Caco-2 (cell line): ENCODE measurements at regions not wholly inside any gene's neighbourhood (a gene's known extent, or its start where the extent isn't known, plus 50 kb on each side); places are given as distances from the start of the nearest gene placed in this dataset.

ENCODE experiments used
- BruUV-seq: library from RNA; stranded (reverse); fragments of 400-500 nt; replicated peaks from 2 replicates; lab custom pipeline; 2021; lab: Mats Ljungman, UMichigan
- CTCF ChIA-PET: fragments of 300-600 bp; sonication (Branson Sonifier 250); formaldehyde crosslinking; loops from one replicate; lab custom pipeline; 2022; ENCODE audit warnings: antibody characterized with exemption; lab: Charles Lee
- POLR2A ChIA-PET: fragments of 300-600 bp; sonication (Branson Sonifier 250); formaldehyde crosslinking; loops from one replicate; lab custom pipeline; 2022; ENCODE audit warnings: antibody characterized with exemption; lab: Charles Lee
- DNase-seq, 2 experiments: peaks; one replicate each; pipeline versions ENCODE4 v3.0.0 to v3.0.0-alpha.2; 2020 to 2022
- H3K27me3 ChIP-seq: replicated peaks from 2 replicates; pipeline ENCODE4 v1.6.0; 2011; ENCODE audit warnings: low read length; ENCODE audit not compliant: control insufficient read depth, insufficient read depth
- H3K36me3 ChIP-seq: 2 replicates; pipeline ENCODE4 v1.5.1; 2011; ENCODE audit warnings: low read length; ENCODE audit not compliant: control insufficient read depth, insufficient read depth
- H3K4me1 ChIP-seq: fragments of 250-450 bp; sonication (Bioruptor Pico); 2 replicates; pipeline ENCODE4 v1.5.1; 2020; ENCODE audit warnings: mild to moderate bottlenecking
- H3K4me3 ChIP-seq: 2 replicates; pipeline ENCODE4 v1.5.1; 2011; ENCODE audit warnings: low read depth, mild to moderate bottlenecking, control low read depth, low read length
- H3K9me3 ChIP-seq: fragments of 250-450 bp; sonication (Bioruptor Pico); 2 replicates; pipeline ENCODE4 v1.5.1; 2020; ENCODE audit warnings: mild to moderate bottlenecking, moderate library complexity
- H3K27ac Mint-ChIP-seq: one replicate; pipeline ENCODE4 v1.8.0; 2022; ENCODE audit warnings: mixed read lengths; ENCODE audit not compliant: unreplicated experiment
- H3K27me3 Mint-ChIP-seq: one replicate; pipeline ENCODE4 v1.8.0; 2022; ENCODE audit warnings: mixed read lengths; ENCODE audit not compliant: insufficient read depth, unreplicated experiment
- H3K36me3 Mint-ChIP-seq: one replicate; pipeline ENCODE4 v1.8.0; 2022; ENCODE audit warnings: mild to moderate bottlenecking, mixed read lengths; ENCODE audit not compliant: insufficient read depth, unreplicated experiment
- H3K4me1 Mint-ChIP-seq: one replicate; pipeline ENCODE4 v1.8.0; 2022; ENCODE audit warnings: low read depth, mixed read lengths; ENCODE audit not compliant: unreplicated experiment
- H3K4me3 Mint-ChIP-seq: one replicate; pipeline ENCODE4 v1.8.0; 2022; ENCODE audit warnings: mild to moderate bottlenecking, moderate library complexity, mixed read lengths; ENCODE audit not compliant: unreplicated experiment
- H3K9me3 Mint-ChIP-seq: one replicate; pipeline ENCODE4 v1.8.0; 2022; ENCODE audit warnings: mixed read lengths; ENCODE audit not compliant: unreplicated experiment
- intact Hi-C: fragments of 100-400 bp; cut with micrococcal nuclease; formaldehyde crosslinking; loops from one replicate; pipeline ENCODE4 v1.10.0; 2022; ENCODE audit not compliant: unreplicated experiment
- TF ChIP-seq, protein P1 (sequence below), 2 experiments: fragments of 200-600 bp in 1 of 2; IDR thresholded peaks; 1 replicate in 1 of 2; 2 replicates in 1 of 2; pipeline versions ENCODE4 v1.5.1 to v1.8.0; 2011 to 2022; ENCODE audit warnings: antibody characterized with exemption in 1 of 2, control low read depth in 1 of 2, inconsistent platforms in 1 of 2, low read depth in 1 of 2, low read length in 1 of 2, mild to moderate bottlenecking in 1 of 2, moderate library complexity in 1 of 2; ENCODE audit not compliant: insufficient read depth in 1 of 2, severe bottlenecking in 1 of 2, unreplicated experiment in 1 of 2

DNA sequence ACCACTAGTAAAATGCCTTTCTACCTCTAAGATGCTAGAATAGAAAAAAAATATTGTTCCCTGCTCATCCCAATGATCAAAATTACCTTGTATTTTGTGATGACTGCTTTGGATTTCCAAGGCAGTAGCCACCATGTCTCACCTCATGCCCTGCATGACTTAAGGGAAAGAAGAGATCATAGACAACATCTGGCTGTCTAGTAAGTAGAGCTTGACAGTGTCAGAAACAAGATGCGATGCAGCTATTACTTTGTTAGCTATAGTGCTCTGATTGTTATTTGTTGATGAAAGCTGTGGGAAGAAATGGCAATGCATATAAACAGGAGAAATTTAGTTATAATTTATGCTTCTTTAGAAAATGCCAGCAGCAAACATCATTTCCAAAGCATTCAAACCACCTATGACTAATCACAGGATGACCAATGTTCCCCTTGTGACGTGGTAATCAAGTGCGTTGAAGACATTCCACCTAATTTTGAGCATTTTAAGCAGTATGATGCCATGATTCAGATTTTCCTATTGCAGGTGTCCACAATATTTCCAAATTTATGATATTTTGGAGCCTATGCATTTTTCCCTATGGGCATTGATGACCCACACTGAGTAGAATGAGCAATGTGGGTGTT is 308.3 kb downstream of the KCNRG start:
- no peaks in the 10 kb centered on the region for H3K27me3 Mint-ChIP-seq
- Histone ChIP-seq H3K36me3 (no peaks in the 10 kb centered on the region; the same call in 1 of the 2 replicates), H3K9me3 (no peaks in the 10 kb centered on the region), H3K27me3 (no peaks in the 10 kb centered on the region), H3K4me1 (peaks cover 40% of the 10 kb centered on the region), H3K4me3 (no peak overlapping the region)
- H3K4me1 Mint-ChIP-seq, result peaks cover 45% of the 10 kb centered on the region
- H3K27ac Mint-ChIP-seq, result no peak overlapping the region
- POLR2A ChIA-PET, result no interaction called here
- DNase-seq, result no peak
- peaks cover 5% of the 10 kb centered on the region for H3K36me3 Mint-ChIP-seq
- no peak overlapping the region for H3K4me3 Mint-ChIP-seq
- TF ChIP-seq, protein P1, sequence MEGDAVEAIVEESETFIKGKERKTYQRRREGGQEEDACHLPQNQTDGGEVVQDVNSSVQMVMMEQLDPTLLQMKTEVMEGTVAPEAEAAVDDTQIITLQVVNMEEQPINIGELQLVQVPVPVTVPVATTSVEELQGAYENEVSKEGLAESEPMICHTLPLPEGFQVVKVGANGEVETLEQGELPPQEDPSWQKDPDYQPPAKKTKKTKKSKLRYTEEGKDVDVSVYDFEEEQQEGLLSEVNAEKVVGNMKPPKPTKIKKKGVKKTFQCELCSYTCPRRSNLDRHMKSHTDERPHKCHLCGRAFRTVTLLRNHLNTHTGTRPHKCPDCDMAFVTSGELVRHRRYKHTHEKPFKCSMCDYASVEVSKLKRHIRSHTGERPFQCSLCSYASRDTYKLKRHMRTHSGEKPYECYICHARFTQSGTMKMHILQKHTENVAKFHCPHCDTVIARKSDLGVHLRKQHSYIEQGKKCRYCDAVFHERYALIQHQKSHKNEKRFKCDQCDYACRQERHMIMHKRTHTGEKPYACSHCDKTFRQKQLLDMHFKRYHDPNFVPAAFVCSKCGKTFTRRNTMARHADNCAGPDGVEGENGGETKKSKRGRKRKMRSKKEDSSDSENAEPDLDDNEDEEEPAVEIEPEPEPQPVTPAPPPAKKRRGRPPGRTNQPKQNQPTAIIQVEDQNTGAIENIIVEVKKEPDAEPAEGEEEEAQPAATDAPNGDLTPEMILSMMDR (IDR thresholded peaks at IDR 0.05; ENCODE audit: insufficient read depth in 1 of 2, low read depth in 1 of 2, low read length in 1 of 2, severe bottlenecking in 1 of 2, unreplicated experiment in 1 of 2), result no peak
- peaks cover 29% of the 10 kb centered on the region for H3K9me3 Mint-ChIP-seq
- CTCF ChIA-PET, result no interaction called here
- BruUV-seq, result no TSS peak
- intact Hi-C loops, result no loop called here

DNA sequence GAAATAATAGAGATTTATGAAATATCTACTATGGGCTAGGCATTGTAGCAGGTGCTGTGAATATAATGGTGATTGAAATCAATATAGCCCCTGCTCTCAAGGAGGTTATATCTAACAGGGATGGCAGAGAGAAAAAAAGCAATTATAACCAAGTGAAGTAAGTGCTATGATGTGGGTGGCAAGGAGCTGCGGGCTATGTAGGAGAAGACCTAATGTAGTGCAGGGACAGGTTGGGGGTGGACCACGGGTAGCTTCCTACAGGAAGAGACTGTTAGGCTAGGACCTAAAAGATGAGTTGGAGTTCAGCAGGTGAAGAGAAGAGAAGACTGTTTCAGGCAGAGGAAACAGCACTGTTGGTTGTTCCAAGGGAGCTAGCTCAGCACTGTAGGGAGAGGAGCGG is 311.0 kb downstream of the KCNRG start:
- H3K27me3 Mint-ChIP-seq, result no peaks in the 10 kb centered on the region

DNA sequence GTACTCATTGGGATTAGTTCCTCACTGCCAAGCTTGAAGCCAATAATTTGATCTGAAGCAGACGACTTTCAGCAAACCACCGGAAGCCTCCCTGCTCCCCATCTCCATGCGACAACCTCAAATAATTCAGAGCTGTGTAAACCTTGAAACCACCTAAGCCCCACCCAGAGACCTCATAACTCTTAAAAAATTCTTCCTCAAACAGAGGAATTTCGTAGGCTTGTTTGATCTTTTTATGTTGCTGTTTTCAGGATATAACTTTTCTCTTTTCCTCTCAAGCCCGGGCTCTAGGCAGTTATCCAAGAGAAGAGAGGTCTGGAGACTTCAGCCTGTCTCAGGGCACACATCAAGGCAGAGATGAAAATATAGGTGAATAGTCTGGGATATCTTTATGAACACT is 311.6 kb downstream of the KCNRG start:
- H3K4me3 Mint-ChIP-seq, result no peak overlapping the region
- no peak overlapping the region for H3K4me3 ChIP-seq
- no peaks in the 10 kb centered on the region for H3K9me3 ChIP-seq
- CTCF ChIA-PET, result interaction anchor here (1.1 kb wide), 1 partner anchor 8 kb away, joined by 3 read pairs; no protein-coding TSS in a partner anchor
- intact Hi-C loops, result no loop called here
- peak overlapping the region; percentile 5 for H3K27ac Mint-ChIP-seq
- no peaks in the 10 kb centered on the region for H3K27me3 ChIP-seq
- no peak for DNase-seq
- POLR2A ChIA-PET, result no interaction called here
- peaks cover 5% of the 10 kb centered on the region for H3K36me3 Mint-ChIP-seq
- TF ChIP-seq, protein P1 (IDR thresholded peaks at IDR 0.05; ENCODE audit: insufficient read depth in 1 of 2, low read depth in 1 of 2, low read length in 1 of 2, severe bottlenecking in 1 of 2, unreplicated experiment in 1 of 2), result no peak
- BruUV-seq, result no TSS peak
- H3K4me1 Mint-ChIP-seq, result peaks cover 24% of the 10 kb centered on the region
- H3K27me3 Mint-ChIP-seq, result no peaks in the 10 kb centered on the region
- no peaks in the 10 kb centered on the region; the same call in 1 of the 2 replicates for H3K36me3 ChIP-seq
- H3K9me3 Mint-ChIP-seq, result peaks cover 29% of the 10 kb centered on the region
- peaks cover 15% of the 10 kb centered on the region for H3K4me1 ChIP-seq

More for the DNA sequence above, 311.0 kb downstream of the KCNRG start:
- Histone ChIP-seq H3K4me3 (no peak overlapping the region), H3K27me3 (no peaks in the 10 kb centered on the region), H3K36me3 (no peaks in the 10 kb centered on the region; the same call in 1 of the 2 replicates), H3K9me3 (no peaks in the 10 kb centered on the region), H3K4me1 (peaks cover 19% of the 10 kb centered on the region)
- ChIA-PET CTCF (interaction anchor here (1.1 kb wide), 1 partner anchor 9 kb away, joined by 3 read pairs; no protein-coding TSS in a partner anchor), POLR2A (no interaction called here)
- no peak for DNase-seq
- intact Hi-C loops, result no loop called here
- peaks cover 5% of the 10 kb centered on the region for H3K36me3 Mint-ChIP-seq
- H3K27ac Mint-ChIP-seq, result peak overlapping the region; percentile 5
- H3K9me3 Mint-ChIP-seq, result peaks cover 29% of the 10 kb centered on the region
- no TSS peak for BruUV-seq
- H3K4me1 Mint-ChIP-seq, result peaks cover 24% of the 10 kb centered on the region
- TF ChIP-seq, protein P1 (IDR thresholded peaks at IDR 0.05; ENCODE audit: insufficient read depth in 1 of 2, low read depth in 1 of 2, low read length in 1 of 2, severe bottlenecking in 1 of 2, unreplicated experiment in 1 of 2), result no peak
- H3K4me3 Mint-ChIP-seq, result no peak overlapping the region
